SU-DHL-6 (cell line): ENCODE measurements at regions not wholly inside any gene's neighbourhood (a gene's known extent, or its start where the extent isn't known, plus 50 kb on each side); places are given as distances from the start of the nearest gene placed in this dataset.

Experiments
- H2AFZ ChIP-seq: fragments of 200-600 bp; sonication (generic); 2 replicates; pipeline ENCODE4 v1.6.1; 2014; ENCODE audit warnings: low read depth, mild to moderate bottlenecking, moderate library complexity, mixed read lengths, antibody characterized with exemption, low read length; ENCODE audit not compliant: severe bottlenecking
- H3F3A ChIP-seq: fragments of 200-600 bp; shearing (Covaris generic); 2 replicates; pipeline ENCODE4 v1.6.0; 2016; ENCODE audit warnings: antibody characterized with exemption, mild to moderate bottlenecking; ENCODE audit not compliant: insufficient read depth
- H3K27ac ChIP-seq: fragments of 200-600 bp; sonication (generic); 2 replicates; pipeline ENCODE4 v1.5.1; 2016; ENCODE audit warnings: low read depth, mild to moderate bottlenecking, low read length, moderate library complexity, mixed read lengths
- H3K27me3 ChIP-seq: fragments of 200-600 bp; sonication (generic), shearing (Covaris generic); 2 replicates; pipeline ENCODE4 v1.6.0; 2014; ENCODE audit warnings: mild to moderate bottlenecking, low read length
- H3K36me3 ChIP-seq: fragments of 200-600 bp; sonication (generic); 2 replicates; pipeline ENCODE4 v1.6.1; 2014; ENCODE audit warnings: mild to moderate bottlenecking, low read length, mixed read lengths
- H3K4me2 ChIP-seq: fragments of 300-600, 200-600 bp; shearing (Covaris generic), sonication (generic); 2 replicates; pipeline ENCODE4 v1.6.0; 2014; ENCODE audit warnings: low read length, low read depth, mild to moderate bottlenecking; ENCODE audit not compliant: poor library complexity, severe bottlenecking
- H3K4me3 ChIP-seq: fragments of 200-600 bp; sonication (generic); 2 replicates; pipeline ENCODE4 v1.5.1; 2014; ENCODE audit warnings: antibody characterized with exemption, low read length, mild to moderate bottlenecking, mixed read lengths; ENCODE audit not compliant: insufficient read depth, poor library complexity, severe bottlenecking
- H3K79me2 ChIP-seq: fragments of 200-600 bp; sonication (generic); 2 replicates; pipeline ENCODE4 v1.6.1; 2014; ENCODE audit warnings: mild to moderate bottlenecking, low read length, moderate library complexity; ENCODE audit not compliant: insufficient read depth
- H3K9ac ChIP-seq: fragments of 200-600 bp; sonication (generic); 2 replicates; pipeline ENCODE4 v1.7.0; 2014; ENCODE audit warnings: mild to moderate bottlenecking, low read length
- H3K9me2 ChIP-seq: fragments of 200-600 bp; sonication (generic); replicated peaks from 2 replicates; pipeline ENCODE4 v1.6.1; 2014; ENCODE audit warnings: low read length; ENCODE audit not compliant: insufficient read depth
- H3K9me3 ChIP-seq: fragments of 200-600 bp; sonication (generic); 2 replicates; pipeline ENCODE4 v1.6.1; 2014; ENCODE audit warnings: low read length, mixed read lengths; ENCODE audit not compliant: insufficient read depth
- H4K20me1 ChIP-seq: fragments of 200-600 bp; sonication (generic); 2 replicates; pipeline ENCODE4 v1.6.1; 2014; ENCODE audit warnings: low read depth, mild to moderate bottlenecking, antibody characterized with exemption, low read length, moderate library complexity, mixed read lengths
- CTCF ChIP-seq: fragments of 200-600 bp; sonication (generic); IDR thresholded peaks from one replicate; pipeline ENCODE4 v1.5.1; 2017; ENCODE audit warnings: antibody characterized with exemption, mild to moderate bottlenecking, low read length, moderate library complexity; ENCODE audit not compliant: insufficient read depth, poor library complexity, severe bottlenecking
- EZH2phosphoT487 ChIP-seq: fragments of 200-600 bp; sonication (generic), shearing (Covaris generic); conservative IDR thresholded peaks from 2 replicates; pipeline ENCODE4 v1.6.1; 2018; ENCODE audit warnings: mild to moderate bottlenecking, antibody characterized with exemption, low read length, moderate library complexity, mixed read lengths

DNA sequence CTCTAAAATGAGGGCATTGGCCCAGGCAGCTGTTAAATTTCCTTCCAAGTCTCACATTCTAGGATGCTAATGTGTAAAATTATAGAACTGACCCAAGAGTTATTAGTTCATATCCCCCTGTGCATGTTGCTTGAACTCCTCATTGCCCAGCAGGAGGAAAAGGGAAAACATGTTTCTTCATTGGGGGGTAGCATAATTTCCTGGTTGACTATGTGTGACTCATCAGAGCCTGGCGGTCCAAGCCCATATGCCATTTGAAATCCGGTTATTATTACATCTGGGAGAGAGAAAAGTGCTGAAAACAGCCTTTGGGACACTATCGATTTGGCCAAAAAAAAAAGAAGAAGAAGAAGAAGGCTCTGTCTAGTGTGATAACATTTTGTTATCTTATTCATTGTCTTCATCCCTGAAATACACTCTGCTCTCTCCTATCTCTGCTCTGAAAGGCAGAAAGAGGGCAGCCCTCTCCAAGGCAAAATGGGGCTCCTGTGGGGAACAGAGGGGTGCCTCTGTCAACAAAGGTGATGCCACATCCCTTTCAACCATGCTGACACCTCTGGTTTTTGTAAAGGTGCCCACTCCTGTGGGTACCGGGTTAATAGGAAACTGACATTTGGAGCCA, 114.2 kb downstream of the DAD1 start:
- Histone ChIP-seq H3K36me3 (no peaks in the 10 kb centered on the region), H3K4me3 (no peak overlapping the region), H3K27me3 (no peaks in the 10 kb centered on the region), H3K27ac (peak overlapping the region; percentile 96), H3K79me2 (no peaks in the 10 kb centered on the region), H3K4me2 (peak overlapping the region; percentile 91), H3F3A (peaks cover 48% of the 10 kb centered on the region), H4K20me1 (no peaks in the 10 kb centered on the region), H3K9me3 (no peaks in the 10 kb centered on the region), H2AFZ (peak overlapping the region; percentile 28), H3K9ac (peak overlapping the region; percentile 60), H3K9me2 (no peaks in the 10 kb centered on the region)
- TF ChIP-seq CTCF, result no peak
- no peak for TF ChIP-seq EZH2phosphoT487

DNA sequence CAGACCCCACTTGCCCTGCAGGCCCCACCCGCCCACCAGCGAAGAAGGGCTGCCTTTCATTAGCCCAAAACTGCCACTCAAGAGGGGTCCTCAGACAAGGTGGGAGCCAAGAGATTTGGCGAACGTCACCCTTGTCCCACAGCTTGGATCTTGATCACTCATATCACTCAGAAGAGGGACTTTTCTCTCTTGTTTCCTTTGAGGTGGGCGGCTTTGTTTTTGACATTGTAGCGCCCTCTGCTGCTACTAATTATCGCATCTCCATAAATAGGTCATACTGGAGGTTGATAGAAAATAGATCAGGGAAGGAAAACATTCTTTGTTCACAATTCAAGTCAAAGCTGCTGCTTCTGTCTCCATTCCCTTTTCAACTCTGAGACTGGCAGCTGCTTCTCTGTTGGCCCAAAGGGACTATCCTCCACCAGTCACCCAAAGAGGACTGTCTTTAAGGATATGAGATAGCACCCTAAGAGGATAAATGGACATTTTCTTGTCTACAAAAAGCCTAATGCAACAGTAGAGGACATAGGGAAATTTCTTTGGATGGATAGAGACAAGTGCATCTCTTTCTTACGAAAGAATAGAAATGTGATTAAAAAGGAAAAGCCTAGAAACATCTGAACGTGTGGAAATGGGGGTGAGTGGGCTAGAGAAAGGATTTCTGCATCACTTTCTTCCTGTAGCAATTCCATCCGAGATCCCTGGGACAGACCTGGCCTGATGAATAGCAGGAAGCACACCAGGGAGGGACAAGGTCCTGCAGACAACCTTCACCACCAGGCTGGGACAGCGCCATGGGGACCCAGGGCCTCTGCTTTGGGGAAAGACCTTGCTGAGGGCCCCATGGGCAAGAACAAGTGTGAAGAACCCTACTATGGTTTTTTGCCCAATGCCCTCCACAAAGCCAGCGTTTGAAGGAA, 115.8 kb downstream of the DAD1 start:
- Histone ChIP-seq H4K20me1 (no peaks in the 10 kb centered on the region), H2AFZ (peak overlapping the region; percentile 38), H3K27me3 (no peaks in the 10 kb centered on the region), H3K9ac (peak overlapping the region; percentile 60), H3K79me2 (no peaks in the 10 kb centered on the region), H3K9me2 (no peaks in the 10 kb centered on the region), H3K4me2 (peak overlapping the region; percentile 91), H3K9me3 (no peaks in the 10 kb centered on the region), H3K4me3 (no peak overlapping the region), H3K36me3 (no peaks in the 10 kb centered on the region), H3F3A (peaks cover 32% of the 10 kb centered on the region), H3K27ac (peak overlapping the region; percentile 96)
- TF ChIP-seq EZH2phosphoT487 (no peak), CTCF (peak; percentile 62)

GRCh38 chr14:22472466-22472865, 116.6 kb downstream of the DAD1 start:
- Histone ChIP-seq H3K79me2 (no peaks in the 10 kb centered on the region), H3K36me3 (no peaks in the 10 kb centered on the region), H3K4me3 (no peak overlapping the region), H2AFZ (peak overlapping the region; percentile 38), H4K20me1 (no peaks in the 10 kb centered on the region), H3K9me3 (no peaks in the 10 kb centered on the region), H3K9ac (peak overlapping the region; percentile 60), H3K27ac (peak overlapping the region; percentile 96), H3F3A (peaks cover 24% of the 10 kb centered on the region; the same call in 1 of the 2 replicates), H3K4me2 (peak overlapping the region; percentile 91), H3K27me3 (no peaks in the 10 kb centered on the region), H3K9me2 (no peaks in the 10 kb centered on the region)
- TF ChIP-seq CTCF, result no peak
- no peak for TF ChIP-seq EZH2phosphoT487
